Neural cell (in vitro differentiated cells): ENCODE measurements at regions not wholly inside any gene's neighbourhood (a gene's known extent, or its start where the extent isn't known, plus 50 kb on each side); places are given as distances from the start of the nearest gene placed in this dataset.

Experiments
- H2AFZ ChIP-seq: fragments of 200-600, 300-800 bp; sonication (generic), shearing (Covaris generic); 2 replicates; pipeline ENCODE4 v1.6.0; 2014; ENCODE audit warnings: low read depth, mild to moderate bottlenecking, antibody characterized with exemption, low read length, moderate library complexity
- H3F3A ChIP-seq: fragments of 200-600 bp; shearing (Covaris generic); 2 replicates; pipeline ENCODE4 v1.6.1; 2016; ENCODE audit warnings: mild to moderate bottlenecking, moderate library complexity, mixed read lengths, antibody characterized with exemption, low read length; ENCODE audit not compliant: insufficient read depth, poor library complexity, severe bottlenecking
- H3K27ac ChIP-seq: fragments of 200-600, 300-800 bp; sonication (generic), shearing (Covaris generic); 2 replicates; pipeline ENCODE4 v1.5.1; 2014; ENCODE audit warnings: mild to moderate bottlenecking, low read length, moderate library complexity
- H3K27me3 ChIP-seq: fragments of 300-800, 200-600 bp; sonication (generic), shearing (Covaris generic); 2 replicates; pipeline ENCODE4 v1.6.0; 2014; ENCODE audit warnings: mild to moderate bottlenecking, low read depth, low read length, moderate library complexity; ENCODE audit not compliant: insufficient read depth
- H3K36me3 ChIP-seq: fragments of 300-800, 200-600 bp; sonication (generic), shearing (Covaris generic); 2 replicates; pipeline ENCODE4 v1.5.1; 2014; ENCODE audit warnings: mild to moderate bottlenecking, antibody characterized with exemption, low read length, moderate library complexity; ENCODE audit not compliant: insufficient read depth
- H3K4me2 ChIP-seq: fragments of 300-800, 200-600 bp; sonication (generic), shearing (Covaris generic); 2 replicates; pipeline ENCODE4 v1.6.0; 2014; ENCODE audit warnings: mild to moderate bottlenecking, low read length
- H3K4me3 ChIP-seq: fragments of 300-800, 200-600 bp; sonication (generic), shearing (Covaris generic); 2 replicates; pipeline ENCODE4 v1.5.1; 2014; ENCODE audit warnings: mild to moderate bottlenecking, low read length, moderate library complexity
- H3K79me2 ChIP-seq: fragments of 200-600 bp; shearing (Covaris generic); replicated peaks from 2 replicates; pipeline ENCODE4 v1.6.0; 2014; ENCODE audit warnings: mild to moderate bottlenecking, low read length, moderate library complexity; ENCODE audit not compliant: insufficient read depth
- H3K9ac ChIP-seq: fragments of 300-800, 200-600 bp; sonication (generic), shearing (Covaris generic); 2 replicates; pipeline ENCODE4 v1.6.1; 2016; ENCODE audit warnings: mild to moderate bottlenecking, low read length, mixed read lengths
- H3K9me2 ChIP-seq: fragments of 200-600 bp; shearing (Covaris generic); 2 replicates; pipeline ENCODE4 v1.6.1; 2016; ENCODE audit warnings: mild to moderate bottlenecking, low read length, mixed read lengths; ENCODE audit not compliant: insufficient read depth
- H3K9me3 ChIP-seq: fragments of 200-600, 300-800 bp; sonication (generic), shearing (Covaris generic); 2 replicates; pipeline ENCODE4 v1.6.1; 2016; ENCODE audit warnings: mild to moderate bottlenecking, mixed run types, low read length, moderate library complexity, mixed read lengths
- H4K20me1 ChIP-seq: fragments of 200-600 bp; shearing (Covaris generic); 2 replicates; pipeline ENCODE4 v1.6.1; 2016; ENCODE audit warnings: mild to moderate bottlenecking, mixed run types; ENCODE audit not compliant: insufficient read depth
- CTCF ChIP-seq: fragments of 450-650 bp; IDR thresholded peaks from 2 replicates; pipeline ENCODE4 v1.5.1; 2014; ENCODE audit warnings: antibody characterized with exemption, mild to moderate bottlenecking, moderate library complexity; ENCODE audit not compliant: poor library complexity, severe bottlenecking
- EP300 ChIP-seq: fragments of 450-650 bp; conservative IDR thresholded peaks from 2 replicates; pipeline ENCODE4 v1.6.1; 2014; ENCODE audit warnings: antibody characterized with exemption, mild to moderate bottlenecking, moderate library complexity; ENCODE audit not compliant: poor library complexity, severe bottlenecking
- EZH2 ChIP-seq: fragments of 200-600, 300-800 bp; shearing (Covaris generic), sonication (generic); IDR thresholded peaks from 2 replicates; pipeline ENCODE4 v1.6.1; 2014; ENCODE audit warnings: antibody characterized with exemption, low read length, borderline replicate concordance, mild to moderate bottlenecking; ENCODE audit not compliant: insufficient read depth, poor library complexity, severe bottlenecking
- MXI1 ChIP-seq: fragments of 450-650 bp; conservative IDR thresholded peaks from 2 replicates; pipeline ENCODE4 v1.6.1; 2014; ENCODE audit warnings: antibody characterized with exemption, mild to moderate bottlenecking; ENCODE audit not compliant: poor library complexity, severe bottlenecking
- POLR2AphosphoS5 ChIP-seq: IDR thresholded peaks from 2 replicates; pipeline ENCODE4 v1.6.1; 2012
- RAD21 ChIP-seq: fragments of 450-650 bp; conservative IDR thresholded peaks from 2 replicates; pipeline ENCODE4 v1.6.1; 2014; ENCODE audit warnings: antibody characterized with exemption, mild to moderate bottlenecking, moderate library complexity
- REST ChIP-seq: IDR thresholded peaks from 2 replicates; pipeline ENCODE4 v1.6.1; 2012; ENCODE audit warnings: borderline replicate concordance
- SMC3 ChIP-seq: fragments of 450-650 bp; conservative IDR thresholded peaks from 2 replicates; pipeline ENCODE4 v1.6.1; 2014; ENCODE audit warnings: antibody characterized with exemption, mild to moderate bottlenecking, moderate library complexity; ENCODE audit not compliant: poor library complexity
- TAF1 ChIP-seq: IDR thresholded peaks from 2 replicates; pipeline ENCODE4 v1.6.1; 2012; ENCODE audit warnings: low read depth

- Histone ChIP-seq H3K9me3 (no peaks in the 10 kb centered on the region), H3K9ac (no peak overlapping the region), H3K36me3 (no peaks in the 10 kb centered on the region), H2AFZ (no peak overlapping the region), H3K4me3 (no peak overlapping the region), H3F3A (no peaks in the 10 kb centered on the region), H3K27me3 (no peaks in the 10 kb centered on the region), H3K79me2 (no peaks in the 10 kb centered on the region), H3K9me2 (no peaks in the 10 kb centered on the region), H4K20me1 (no peaks in the 10 kb centered on the region), H3K4me2 (no peak overlapping the region), H3K27ac (no peak overlapping the region)
- TF ChIP-seq CTCF (no peak), RAD21 (no peak), SMC3 (no peak), REST (no peak), POLR2AphosphoS5 (no peak), TAF1 (no peak), MXI1 (no peak), EZH2 (no peak), EP300 (no peak)
Measured at GRCh38 chr13:65787082-65787481, 1443.1 kb downstream of the PCDH9 start.

- TF ChIP-seq RAD21 (no peak), MXI1 (no peak), EZH2 (no peak), SMC3 (no peak), TAF1 (no peak), POLR2AphosphoS5 (no peak), CTCF (no peak), REST (no peak)
- Histone ChIP-seq H3K27me3 (no peaks in the 10 kb centered on the region), H3K27ac (no peak overlapping the region), H3F3A (no peaks in the 10 kb centered on the region), H3K4me3 (no peak overlapping the region), H3K4me2 (no peak overlapping the region), H3K79me2 (no peaks in the 10 kb centered on the region), H4K20me1 (no peaks in the 10 kb centered on the region), H3K36me3 (no peaks in the 10 kb centered on the region), H3K9me3 (no peaks in the 10 kb centered on the region), H3K9ac (no peak overlapping the region), H2AFZ (no peak overlapping the region), H3K9me2 (no peaks in the 10 kb centered on the region)
Measured at GRCh38 chr13:65784088-65784816, 1445.9 kb downstream of the PCDH9 start.
